ENCODE measurements at regions not wholly inside any gene's neighbourhood (a gene's known extent, or its start where the extent isn't known, plus 50 kb on each side); places are given as distances from the start of the nearest gene placed in this dataset.

- Mint-ChIP-seq H3K27ac (no peak overlapping the region), H3K36me3 (no peaks in the 10 kb centered on the region), H3K4me1 (no peaks in the 10 kb centered on the region), H3K27me3 (no peaks in the 10 kb centered on the region), H3K9me3 (peaks cover 0 to 6% (median 0%) of the 10 kb centered on the region in 7 donors), H3K4me3 (no peak overlapping the region)
- ATAC-seq (ENCODE audit: low read depth in 2 of 2): no peak
- DNase-seq: no peak
Measured at GRCh38 chr1:79478728-79479373, 472.3 kb upstream of the ADGRL4 start.

DNA sequence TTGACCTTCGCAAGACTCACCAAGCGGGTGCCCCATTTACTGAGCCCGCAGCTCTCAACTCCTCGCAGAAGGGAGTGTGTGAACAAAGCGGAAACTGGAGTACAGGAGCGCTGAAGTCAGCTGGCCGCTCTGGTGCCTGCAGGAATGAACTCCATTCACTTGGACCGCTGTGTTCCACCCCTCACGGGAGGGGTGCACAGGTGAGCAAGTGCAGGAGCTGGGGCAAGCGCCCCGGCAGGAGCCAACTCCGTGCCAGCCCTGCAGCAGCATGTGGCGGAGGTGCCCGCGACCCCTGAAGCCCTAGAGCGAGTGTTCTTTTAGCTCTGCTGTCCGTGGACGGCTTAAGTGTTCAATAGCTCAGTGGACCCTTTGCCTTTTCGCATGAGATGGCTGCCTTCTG is 471.6 kb upstream of the ADGRL4 start:
- Mint-ChIP-seq H3K9me3 (peaks cover 0 to 6% (median 0%) of the 10 kb centered on the region in 7 donors), H3K27ac (no peak overlapping the region), H3K4me1 (no peaks in the 10 kb centered on the region), H3K4me3 (no peak overlapping the region), H3K36me3 (no peaks in the 10 kb centered on the region), H3K27me3 (no peaks in the 10 kb centered on the region)
- DNase-seq: no peak
- no peak for ATAC-seq (ENCODE audit: low read depth in 2 of 2)

DNA sequence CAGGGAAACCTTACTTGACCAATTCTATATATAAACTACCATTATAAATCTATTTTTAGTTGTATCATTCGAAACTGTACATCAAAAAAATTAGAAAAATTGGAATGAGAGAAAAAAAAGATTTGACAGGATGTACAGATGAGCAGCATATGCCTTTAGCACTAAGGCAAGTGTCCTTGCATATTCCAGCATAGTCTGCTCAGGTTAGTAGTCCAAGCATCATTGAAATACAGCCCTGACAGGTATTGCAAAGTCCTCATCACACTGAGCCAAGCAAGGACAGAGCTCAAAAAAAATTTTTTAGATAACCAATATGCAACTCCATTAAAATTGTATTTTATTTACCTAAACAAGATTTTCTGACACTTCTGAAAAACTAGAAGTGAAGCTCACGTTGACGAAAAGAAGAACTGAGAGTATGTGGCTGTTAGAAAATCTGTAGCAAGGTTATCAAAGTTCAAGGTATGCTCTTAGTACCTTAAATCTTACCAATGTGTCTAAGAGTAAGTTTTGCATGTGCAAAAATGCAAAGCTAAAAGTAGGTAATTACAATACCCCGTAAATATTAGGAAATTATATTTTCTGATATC is 465.6 kb upstream of the ADGRL4 start:
- no peak overlapping the region for H3K4me3 Mint-ChIP-seq
- DNase-seq: no peak
- no peaks in the 10 kb centered on the region for H3K36me3 Mint-ChIP-seq
- H3K9me3 Mint-ChIP-seq: no peaks in the 10 kb centered on the region
- no peaks in the 10 kb centered on the region for H3K4me1 Mint-ChIP-seq
- no peak for ATAC-seq (ENCODE audit: low read depth in 2 of 2)
- H3K27ac Mint-ChIP-seq: no peak overlapping the region
- no peaks in the 10 kb centered on the region for H3K27me3 Mint-ChIP-seq

DNA sequence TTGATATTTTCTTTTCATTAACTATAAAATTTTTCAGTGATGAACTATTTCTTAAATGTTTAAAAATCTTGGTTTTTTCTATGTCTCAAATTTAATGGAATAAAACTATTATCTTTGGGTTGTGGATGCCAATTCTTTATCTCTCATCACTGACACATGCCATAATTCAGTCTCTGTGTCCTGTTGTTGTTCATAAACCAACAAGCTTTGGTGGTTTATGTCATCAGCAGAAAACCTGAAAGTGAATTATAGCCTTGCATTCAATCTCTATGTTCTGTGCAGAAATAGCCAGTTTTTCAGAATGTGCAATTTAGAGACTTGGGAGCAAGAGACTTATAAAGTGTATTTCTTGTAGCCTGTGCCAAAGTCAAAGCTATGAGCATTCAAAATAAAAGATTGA is 462.6 kb upstream of the ADGRL4 start:
- H3K4me3 Mint-ChIP-seq: no peak overlapping the region
- no peaks in the 10 kb centered on the region for H3K4me1 Mint-ChIP-seq
- no peaks in the 10 kb centered on the region for H3K36me3 Mint-ChIP-seq
- no peak overlapping the region for H3K27ac Mint-ChIP-seq
- H3K27me3 Mint-ChIP-seq: no peaks in the 10 kb centered on the region
- DNase-seq (no peak), ATAC-seq (ENCODE audit: low read depth in 2 of 2) (no peak)
- peaks cover 0 to 13% (median 2%) of the 10 kb centered on the region in 7 donors for H3K9me3 Mint-ChIP-seq

- DNase-seq (no peak), ATAC-seq (ENCODE audit: low read depth in 2 of 2) (no peak)
- no peaks in the 10 kb centered on the region for H3K27me3 Mint-ChIP-seq
- H3K9me3 Mint-ChIP-seq: peaks cover 0 to 14% (median 4%) of the 10 kb centered on the region in 7 donors
- H3K4me3 Mint-ChIP-seq: no peak overlapping the region
- no peak overlapping the region for H3K27ac Mint-ChIP-seq
- no peaks in the 10 kb centered on the region for H3K36me3 Mint-ChIP-seq
- H3K4me1 Mint-ChIP-seq: no peaks in the 10 kb centered on the region
Measured at GRCh38 chr1:79460773-79461436, 454.4 kb upstream of the ADGRL4 start.

DNA sequence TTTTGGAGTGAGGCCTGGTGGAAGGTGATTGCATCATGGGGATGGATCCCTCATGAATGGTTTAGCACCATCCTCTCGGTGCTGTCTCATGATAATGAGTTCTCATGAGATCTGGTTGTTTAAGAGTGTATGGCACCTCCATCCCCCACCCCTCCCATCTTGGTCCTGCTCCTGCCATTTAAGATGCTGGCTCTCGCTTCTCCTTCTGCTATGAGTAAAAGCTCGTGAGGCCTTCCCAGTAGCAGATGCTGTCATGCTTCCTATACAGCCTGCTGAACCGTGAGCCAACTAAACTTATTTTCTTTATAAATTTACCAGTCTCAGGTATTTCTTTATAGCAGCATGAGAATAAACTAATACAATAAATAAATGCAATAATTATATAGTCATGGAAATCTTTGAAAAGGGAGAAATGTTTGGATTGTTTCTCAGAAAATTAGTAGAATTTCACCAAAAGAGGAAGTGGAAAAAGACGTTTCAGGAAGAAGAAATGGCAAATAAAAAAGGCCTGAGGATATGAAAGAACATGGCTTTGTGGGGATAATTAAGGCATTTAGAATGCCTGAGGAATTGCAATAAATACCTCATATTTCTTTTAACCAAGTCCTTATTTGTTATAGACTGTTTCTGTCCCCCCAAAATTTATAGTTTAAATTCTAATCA is 451.2 kb upstream of the ADGRL4 start:
- no peaks in the 10 kb centered on the region for H3K36me3 Mint-ChIP-seq
- H3K9me3 Mint-ChIP-seq: peaks cover 1 to 20% (median 4%) of the 10 kb centered on the region in 7 donors
- no peaks in the 10 kb centered on the region for H3K27me3 Mint-ChIP-seq
- no peak overlapping the region for H3K4me3 Mint-ChIP-seq
- ATAC-seq (ENCODE audit: low read depth in 2 of 2): no peak
- no peak overlapping the region for H3K27ac Mint-ChIP-seq
- DNase-seq: no peak
- H3K4me1 Mint-ChIP-seq: no peaks in the 10 kb centered on the region

DNA sequence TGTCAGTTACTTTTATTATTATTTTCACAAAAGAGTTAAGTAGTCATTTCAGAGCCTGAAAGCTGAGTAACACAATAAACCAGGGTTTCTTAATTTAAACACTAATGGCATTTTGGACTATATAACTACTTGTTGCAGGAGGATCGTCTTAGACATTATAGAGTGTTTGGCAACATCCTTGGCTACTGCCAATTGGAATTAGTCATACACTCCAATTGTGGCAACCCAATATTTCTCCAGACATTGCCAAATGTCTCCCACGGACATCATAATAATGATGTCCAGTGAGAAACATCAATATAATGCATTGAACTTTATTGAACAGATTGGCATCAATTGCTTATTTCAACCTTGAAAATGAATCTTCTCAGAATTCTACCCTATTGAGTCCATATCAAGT is 441.9 kb upstream of the ADGRL4 start:
- DNase-seq: no peak
- no peak overlapping the region for H3K27ac Mint-ChIP-seq
- ATAC-seq (ENCODE audit: low read depth in 2 of 2): no peak
- H3K4me3 Mint-ChIP-seq: no peak overlapping the region
- no peaks in the 10 kb centered on the region for H3K4me1 Mint-ChIP-seq
- no peaks in the 10 kb centered on the region for H3K36me3 Mint-ChIP-seq
- H3K9me3 Mint-ChIP-seq: peaks cover 0 to 10% (median 1%) of the 10 kb centered on the region in 7 donors
- H3K27me3 Mint-ChIP-seq: no peaks in the 10 kb centered on the region

- Mint-ChIP-seq H3K36me3 (no peaks in the 10 kb centered on the region), H3K27ac (no peak overlapping the region), H3K4me3 (no peak overlapping the region), H3K27me3 (no peaks in the 10 kb centered on the region), H3K4me1 (no peaks in the 10 kb centered on the region), H3K9me3 (peaks cover 0 to 10% (median 2%) of the 10 kb centered on the region in 7 donors)
- no peak for ATAC-seq (ENCODE audit: low read depth in 2 of 2)
- DNase-seq: no peak
Measured at GRCh38 chr1:79441238-79441637, 434.7 kb upstream of the ADGRL4 start.

DNA sequence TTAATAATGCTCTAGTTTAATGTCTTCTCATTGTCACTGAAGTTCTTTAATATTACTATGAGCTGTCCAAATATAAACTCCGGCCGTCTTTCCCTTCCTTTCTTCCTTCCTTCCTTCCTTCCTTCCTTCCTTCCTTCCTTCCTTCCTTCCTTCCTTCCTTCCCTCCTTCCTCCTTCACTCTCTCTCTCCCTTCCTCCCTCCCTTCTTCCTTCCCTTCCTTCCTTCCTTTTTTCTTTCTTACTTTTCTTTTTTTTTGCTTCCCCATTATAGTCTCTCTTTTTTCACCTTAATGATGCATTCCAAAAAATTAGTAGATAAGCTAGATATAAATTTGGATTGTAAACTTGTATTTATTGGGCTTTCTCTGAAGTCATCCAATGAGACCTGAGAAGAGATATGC is 431.0 kb upstream of the ADGRL4 start:
- Mint-ChIP-seq H3K36me3 (no peaks in the 10 kb centered on the region), H3K27me3 (no peaks in the 10 kb centered on the region), H3K4me3 (no peak overlapping the region), H3K27ac (no peak overlapping the region), H3K9me3 (peaks cover 0 to 4% (median 0%) of the 10 kb centered on the region in 7 donors), H3K4me1 (no peaks in the 10 kb centered on the region)
- DNase-seq: no peak
- ATAC-seq (ENCODE audit: low read depth in 2 of 2): no peak

DNA sequence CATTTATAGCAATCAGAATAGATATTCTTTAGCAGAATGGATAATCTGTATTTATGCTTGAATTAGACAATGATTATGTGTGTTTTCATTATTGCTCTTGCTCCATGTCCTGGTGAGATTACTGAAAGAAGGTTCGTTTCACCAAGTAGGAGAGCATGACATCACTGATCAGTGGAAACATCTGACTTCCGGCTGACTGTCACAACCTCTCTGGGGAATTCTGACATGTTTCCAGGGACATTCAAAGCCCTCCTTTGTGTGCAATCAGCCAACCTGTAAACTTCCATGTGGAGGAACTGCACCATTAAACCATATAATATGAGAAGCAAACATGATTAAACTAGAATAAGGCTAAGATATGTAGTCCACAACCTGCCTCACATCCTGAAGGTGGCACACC is 424.8 kb upstream of the ADGRL4 start:
- no peak overlapping the region for H3K4me3 Mint-ChIP-seq
- DNase-seq (no peak), ATAC-seq (ENCODE audit: low read depth in 2 of 2) (no peak)
- no peaks in the 10 kb centered on the region for H3K27me3 Mint-ChIP-seq
- H3K36me3 Mint-ChIP-seq: no peaks in the 10 kb centered on the region
- H3K27ac Mint-ChIP-seq: no peak overlapping the region
- no peaks in the 10 kb centered on the region for H3K4me1 Mint-ChIP-seq
- peaks cover 0 to 4% (median 0%) of the 10 kb centered on the region in 7 donors for H3K9me3 Mint-ChIP-seq

GRCh38 chr1:79430437-79430836 is 423.9 kb upstream of the ADGRL4 start:
- H3K36me3 Mint-ChIP-seq: no peaks in the 10 kb centered on the region
- H3K4me3 Mint-ChIP-seq: no peak overlapping the region
- H3K4me1 Mint-ChIP-seq: no peaks in the 10 kb centered on the region
- DNase-seq (no peak), ATAC-seq (ENCODE audit: low read depth in 2 of 2) (no peak)
- H3K27me3 Mint-ChIP-seq: no peaks in the 10 kb centered on the region
- peaks cover 0 to 4% (median 0%) of the 10 kb centered on the region in 7 donors for H3K9me3 Mint-ChIP-seq
- H3K27ac Mint-ChIP-seq: no peak overlapping the region

DNA sequence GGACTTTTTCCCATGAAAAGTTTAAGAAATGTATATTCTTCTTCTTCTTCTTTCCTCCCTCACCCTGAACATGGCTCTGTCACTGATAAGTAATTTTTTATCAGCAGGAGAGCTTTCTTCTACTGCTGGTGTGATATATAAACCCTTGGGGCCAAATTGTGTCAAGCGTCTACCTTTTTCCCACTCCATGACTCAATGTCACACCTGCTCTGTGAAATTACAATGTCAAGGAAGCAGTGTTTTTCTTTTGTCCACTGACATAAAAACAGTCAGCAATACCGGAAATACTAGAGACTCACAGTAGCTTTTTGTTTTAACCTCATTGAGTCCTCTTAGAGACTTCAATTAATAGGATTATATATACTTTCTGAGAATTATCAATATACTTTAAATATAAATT is 416.2 kb upstream of the ADGRL4 start:
- H3K27ac Mint-ChIP-seq: no peak overlapping the region
- DNase-seq (no peak), ATAC-seq (ENCODE audit: low read depth in 2 of 2) (no peak)
- no peak overlapping the region for H3K4me3 Mint-ChIP-seq
- no peaks in the 10 kb centered on the region for H3K27me3 Mint-ChIP-seq
- no peaks in the 10 kb centered on the region for H3K36me3 Mint-ChIP-seq
- H3K4me1 Mint-ChIP-seq: no peaks in the 10 kb centered on the region
- peaks cover 0 to 13% (median 0%) of the 10 kb centered on the region in 7 donors for H3K9me3 Mint-ChIP-seq

GRCh38 chr1:79398501-79398900 is 392.0 kb upstream of the ADGRL4 start:
- no peak overlapping the region for H3K27ac Mint-ChIP-seq
- H3K36me3 Mint-ChIP-seq: no peaks in the 10 kb centered on the region
- H3K27me3 Mint-ChIP-seq: no peaks in the 10 kb centered on the region
- H3K9me3 Mint-ChIP-seq: peaks cover 0 to 6% (median 3%) of the 10 kb centered on the region in 7 donors
- no peaks in the 10 kb centered on the region for H3K4me1 Mint-ChIP-seq
- DNase-seq (no peak), ATAC-seq (ENCODE audit: low read depth in 2 of 2) (no peak)
- no peak overlapping the region for H3K4me3 Mint-ChIP-seq

DNA sequence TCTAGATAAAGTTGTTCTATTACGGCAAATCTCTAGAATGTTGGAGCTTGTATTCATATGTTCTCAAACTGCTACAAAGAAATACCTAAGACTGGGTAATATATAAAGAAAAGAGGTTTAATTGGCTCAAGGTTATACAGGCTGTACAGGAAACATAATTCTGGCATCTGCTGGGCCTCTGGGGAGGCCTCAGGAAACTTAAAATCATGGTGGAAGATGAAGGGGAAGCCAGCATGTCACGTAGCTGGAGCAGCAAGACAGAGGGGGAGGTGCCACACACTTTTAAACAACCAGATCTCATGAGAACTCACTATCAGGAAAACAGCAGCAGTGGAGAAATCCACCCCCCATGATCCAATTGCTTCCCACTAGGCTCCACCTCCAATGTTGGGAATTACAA is 390.4 kb upstream of the ADGRL4 start:
- no peaks in the 10 kb centered on the region for H3K4me1 Mint-ChIP-seq
- H3K27me3 Mint-ChIP-seq: no peaks in the 10 kb centered on the region
- DNase-seq (no peak), ATAC-seq (ENCODE audit: low read depth in 2 of 2) (no peak)
- H3K4me3 Mint-ChIP-seq: no peak overlapping the region
- no peaks in the 10 kb centered on the region for H3K36me3 Mint-ChIP-seq
- peaks cover 0 to 6% (median 3%) of the 10 kb centered on the region in 7 donors for H3K9me3 Mint-ChIP-seq
- H3K27ac Mint-ChIP-seq: no peak overlapping the region
